ENCODE measurements at regions not wholly inside any gene's neighbourhood (a gene's known extent, or its start where the extent isn't known, plus 50 kb on each side); places are given as distances from the start of the nearest gene placed in this dataset.

DNA sequence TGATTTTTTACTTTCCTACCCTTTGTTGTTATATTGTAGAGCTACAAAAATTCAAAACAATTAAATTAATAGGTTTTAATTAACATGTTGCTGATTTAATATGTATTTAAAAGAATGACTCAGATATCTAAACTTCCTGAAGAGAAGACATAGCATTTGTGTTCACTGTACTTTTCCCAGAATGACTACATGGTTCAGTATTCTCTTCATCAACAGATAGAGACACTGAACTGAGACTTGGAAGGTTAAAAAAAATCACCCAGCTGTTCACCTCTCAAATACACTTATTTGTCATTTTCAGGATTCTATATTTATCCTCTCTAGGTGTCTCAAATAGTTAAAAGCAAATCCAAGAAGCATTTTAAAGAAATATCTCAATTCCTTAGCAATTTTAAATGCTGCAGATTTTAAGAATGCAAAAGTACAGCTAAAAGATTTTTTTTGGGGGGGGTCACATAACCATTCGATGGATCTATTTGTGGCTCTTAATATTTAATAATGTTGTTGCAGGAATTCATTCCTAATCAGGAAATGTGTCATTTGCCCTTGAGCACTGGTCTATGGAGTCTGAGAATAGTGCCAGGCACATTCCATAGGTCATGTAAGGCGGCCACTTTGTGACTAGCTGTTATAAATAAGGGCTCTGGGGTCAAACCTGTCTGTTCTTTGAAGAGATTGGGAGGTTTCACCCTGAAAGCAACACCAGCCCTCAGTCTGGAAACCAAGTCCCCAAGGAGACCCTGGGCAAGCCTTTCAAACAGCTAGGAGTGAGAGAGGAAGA is 463.1 kb downstream of the NR2F1-AS1 start:
- Histone ChIP-seq H3K4me2 (ENCODE audit: low read length) (no peak overlapping the region), H3K27me3 (ENCODE audit: insufficient read depth, low read depth, low read length) (no peaks in the 10 kb centered on the region), H3K79me2 (replicated peaks; ENCODE audit: insufficient read depth, low read length) (no peaks in the 10 kb centered on the region), H3K9me2 (ENCODE audit: insufficient read depth, low read length) (no peaks in the 10 kb centered on the region), H3K9me3 (ENCODE audit: low read length) (no peaks in the 10 kb centered on the region), H3K9ac (ENCODE audit: low read length) (no peak overlapping the region), H3K27ac (ENCODE audit: low read length) (no peak overlapping the region), H4K20me1 (ENCODE audit: insufficient read depth) (no peaks in the 10 kb centered on the region), H3K4me3 (ENCODE audit: low read length) (no peak overlapping the region), H2AFZ (ENCODE audit: low read depth, low read length) (no peak overlapping the region), H3K36me3 (ENCODE audit: insufficient read depth, low read length) (no peaks in the 10 kb centered on the region), H3F3A (ENCODE audit: insufficient read depth, low read length, poor library complexity, severe bottlenecking) (no peaks in the 10 kb centered on the region)
- TF ChIP-seq, protein P1, sequence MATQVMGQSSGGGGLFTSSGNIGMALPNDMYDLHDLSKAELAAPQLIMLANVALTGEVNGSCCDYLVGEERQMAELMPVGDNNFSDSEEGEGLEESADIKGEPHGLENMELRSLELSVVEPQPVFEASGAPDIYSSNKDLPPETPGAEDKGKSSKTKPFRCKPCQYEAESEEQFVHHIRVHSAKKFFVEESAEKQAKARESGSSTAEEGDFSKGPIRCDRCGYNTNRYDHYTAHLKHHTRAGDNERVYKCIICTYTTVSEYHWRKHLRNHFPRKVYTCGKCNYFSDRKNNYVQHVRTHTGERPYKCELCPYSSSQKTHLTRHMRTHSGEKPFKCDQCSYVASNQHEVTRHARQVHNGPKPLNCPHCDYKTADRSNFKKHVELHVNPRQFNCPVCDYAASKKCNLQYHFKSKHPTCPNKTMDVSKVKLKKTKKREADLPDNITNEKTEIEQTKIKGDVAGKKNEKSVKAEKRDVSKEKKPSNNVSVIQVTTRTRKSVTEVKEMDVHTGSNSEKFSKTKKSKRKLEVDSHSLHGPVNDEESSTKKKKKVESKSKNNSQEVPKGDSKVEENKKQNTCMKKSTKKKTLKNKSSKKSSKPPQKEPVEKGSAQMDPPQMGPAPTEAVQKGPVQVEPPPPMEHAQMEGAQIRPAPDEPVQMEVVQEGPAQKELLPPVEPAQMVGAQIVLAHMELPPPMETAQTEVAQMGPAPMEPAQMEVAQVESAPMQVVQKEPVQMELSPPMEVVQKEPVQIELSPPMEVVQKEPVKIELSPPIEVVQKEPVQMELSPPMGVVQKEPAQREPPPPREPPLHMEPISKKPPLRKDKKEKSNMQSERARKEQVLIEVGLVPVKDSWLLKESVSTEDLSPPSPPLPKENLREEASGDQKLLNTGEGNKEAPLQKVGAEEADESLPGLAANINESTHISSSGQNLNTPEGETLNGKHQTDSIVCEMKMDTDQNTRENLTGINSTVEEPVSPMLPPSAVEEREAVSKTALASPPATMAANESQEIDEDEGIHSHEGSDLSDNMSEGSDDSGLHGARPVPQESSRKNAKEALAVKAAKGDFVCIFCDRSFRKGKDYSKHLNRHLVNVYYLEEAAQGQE (IDR thresholded peaks at IDR 0.05; ENCODE audit: borderline replicate concordance): no peak
- no peak for TF ChIP-seq MXI1 (conservative IDR thresholded peaks at IDR 0.05; ENCODE audit: poor library complexity, severe bottlenecking)
- TF ChIP-seq POLR2AphosphoS5 (IDR thresholded peaks at IDR 0.05): no peak
- no peak for TF ChIP-seq RAD21 (conservative IDR thresholded peaks at IDR 0.05)

DNA sequence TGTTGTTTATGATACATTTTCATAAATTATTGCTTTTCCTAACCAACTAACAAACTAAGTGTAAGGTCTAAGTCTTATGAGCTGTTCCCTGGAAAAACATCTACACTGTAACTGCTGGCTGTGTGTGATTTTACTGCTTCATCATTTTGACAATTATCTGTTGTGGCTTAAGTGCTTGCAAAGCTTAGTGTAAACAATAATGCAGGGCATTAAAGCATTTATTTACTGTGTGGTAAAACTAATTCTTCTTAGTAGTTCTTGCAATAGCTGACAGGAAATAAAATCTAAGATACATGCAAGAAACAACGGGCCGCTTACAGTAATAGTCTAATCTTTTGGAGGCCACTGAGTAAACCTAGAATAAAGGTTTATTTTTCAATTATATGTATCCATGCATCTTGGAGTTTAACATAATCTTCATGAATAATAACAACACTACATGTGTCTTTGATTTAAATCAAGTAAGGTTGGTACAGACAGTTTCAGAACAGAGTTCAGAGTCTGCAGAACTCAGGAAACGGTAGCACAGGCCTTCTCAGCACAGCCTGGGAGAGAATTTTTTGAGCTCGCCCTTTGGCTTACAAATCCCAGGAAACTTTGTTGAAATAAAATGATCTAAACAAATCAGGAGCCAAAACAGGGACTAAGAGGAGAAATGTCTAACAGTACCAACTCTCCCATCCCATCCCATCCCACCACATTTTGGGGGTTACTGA is 473.1 kb downstream of the NR2F1-AS1 start:
- Histone ChIP-seq H2AFZ (ENCODE audit: low read depth, low read length) (no peak overlapping the region), H3K36me3 (ENCODE audit: insufficient read depth, low read length) (no peaks in the 10 kb centered on the region), H3K9ac (ENCODE audit: low read length) (no peak overlapping the region), H3K79me2 (replicated peaks; ENCODE audit: insufficient read depth, low read length) (no peaks in the 10 kb centered on the region), H3K27me3 (ENCODE audit: insufficient read depth, low read depth, low read length) (no peaks in the 10 kb centered on the region), H4K20me1 (ENCODE audit: insufficient read depth) (no peaks in the 10 kb centered on the region), H3K9me3 (ENCODE audit: low read length) (no peaks in the 10 kb centered on the region), H3K27ac (ENCODE audit: low read length) (no peak overlapping the region), H3F3A (ENCODE audit: insufficient read depth, low read length, poor library complexity, severe bottlenecking) (no peaks in the 10 kb centered on the region), H3K9me2 (ENCODE audit: insufficient read depth, low read length) (no peaks in the 10 kb centered on the region), H3K4me3 (ENCODE audit: low read length) (no peak overlapping the region), H3K4me2 (ENCODE audit: low read length) (no peak overlapping the region)
- no peak for TF ChIP-seq MXI1 (conservative IDR thresholded peaks at IDR 0.05; ENCODE audit: poor library complexity, severe bottlenecking)

DNA sequence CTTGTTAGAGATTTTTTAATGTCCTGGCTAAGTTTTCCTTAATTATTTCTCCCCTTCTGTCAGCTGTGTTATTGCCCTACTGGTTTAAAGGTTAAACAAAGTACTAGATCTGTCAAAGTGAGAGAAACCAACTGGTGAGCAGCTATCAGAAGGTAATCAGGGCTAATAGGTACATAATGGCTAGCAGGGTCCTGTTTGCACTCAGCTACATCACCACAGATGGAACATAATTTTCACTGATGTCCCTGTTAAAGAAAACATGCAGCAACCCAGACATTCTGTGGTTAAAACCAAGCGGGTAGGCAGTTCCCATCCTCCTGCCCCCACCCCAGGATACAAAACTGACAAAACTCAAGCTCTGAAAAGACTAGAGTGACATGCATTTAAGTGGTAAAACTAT is 473.9 kb downstream of the NR2F1-AS1 start:
- Histone ChIP-seq H4K20me1 (ENCODE audit: insufficient read depth) (no peaks in the 10 kb centered on the region), H3K4me3 (ENCODE audit: low read length) (no peak overlapping the region), H3K27ac (ENCODE audit: low read length) (no peak overlapping the region), H3K9me2 (ENCODE audit: insufficient read depth, low read length) (no peaks in the 10 kb centered on the region), H3K4me2 (ENCODE audit: low read length) (no peak overlapping the region), H3K9ac (ENCODE audit: low read length) (no peak overlapping the region), H3K79me2 (replicated peaks; ENCODE audit: insufficient read depth, low read length) (no peaks in the 10 kb centered on the region), H3K36me3 (ENCODE audit: insufficient read depth, low read length) (no peaks in the 10 kb centered on the region), H3K9me3 (ENCODE audit: low read length) (no peaks in the 10 kb centered on the region), H3K27me3 (ENCODE audit: insufficient read depth, low read depth, low read length) (no peaks in the 10 kb centered on the region), H3F3A (ENCODE audit: insufficient read depth, low read length, poor library complexity, severe bottlenecking) (no peaks in the 10 kb centered on the region), H2AFZ (ENCODE audit: low read depth, low read length) (no peak overlapping the region)
- TF ChIP-seq RAD21 (conservative IDR thresholded peaks at IDR 0.05) (no peak), TAF1 (IDR thresholded peaks at IDR 0.05; ENCODE audit: low read depth) (no peak), MXI1 (conservative IDR thresholded peaks at IDR 0.05; ENCODE audit: poor library complexity, severe bottlenecking) (no peak), SMC3 (conservative IDR thresholded peaks at IDR 0.05; ENCODE audit: poor library complexity) (no peak)
